ENCODE measurements at regions not wholly inside any gene's neighbourhood (a gene's known extent, or its start where the extent isn't known, plus 50 kb on each side); places are given as distances from the start of the nearest gene placed in this dataset.
"Not testable (repeated sequence)": the region's sequence is repeated elsewhere in the genome, so short reads cannot be mapped to it uniquely, and the experiment has no call there.

DNA sequence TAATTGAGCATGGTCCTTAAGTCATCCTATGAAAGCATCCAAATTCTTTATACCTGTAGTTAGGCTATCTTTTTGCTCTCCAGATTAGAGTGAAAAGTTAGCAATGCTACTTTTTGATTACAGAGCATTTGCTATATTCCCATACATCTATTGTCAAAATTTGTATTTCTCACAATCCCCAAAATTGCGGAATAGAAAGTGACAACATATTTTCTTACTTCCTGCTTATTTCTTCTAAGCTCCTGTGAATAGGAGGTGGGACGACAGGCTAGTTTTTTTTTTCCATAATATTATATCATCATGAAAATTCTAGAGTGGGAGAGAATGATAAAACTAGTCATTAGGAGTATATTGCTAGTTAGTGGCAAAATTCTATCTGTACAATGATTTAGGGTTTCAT lies 264.0 kb upstream of the DPYD start:
- no peak for DNase-seq

DNA sequence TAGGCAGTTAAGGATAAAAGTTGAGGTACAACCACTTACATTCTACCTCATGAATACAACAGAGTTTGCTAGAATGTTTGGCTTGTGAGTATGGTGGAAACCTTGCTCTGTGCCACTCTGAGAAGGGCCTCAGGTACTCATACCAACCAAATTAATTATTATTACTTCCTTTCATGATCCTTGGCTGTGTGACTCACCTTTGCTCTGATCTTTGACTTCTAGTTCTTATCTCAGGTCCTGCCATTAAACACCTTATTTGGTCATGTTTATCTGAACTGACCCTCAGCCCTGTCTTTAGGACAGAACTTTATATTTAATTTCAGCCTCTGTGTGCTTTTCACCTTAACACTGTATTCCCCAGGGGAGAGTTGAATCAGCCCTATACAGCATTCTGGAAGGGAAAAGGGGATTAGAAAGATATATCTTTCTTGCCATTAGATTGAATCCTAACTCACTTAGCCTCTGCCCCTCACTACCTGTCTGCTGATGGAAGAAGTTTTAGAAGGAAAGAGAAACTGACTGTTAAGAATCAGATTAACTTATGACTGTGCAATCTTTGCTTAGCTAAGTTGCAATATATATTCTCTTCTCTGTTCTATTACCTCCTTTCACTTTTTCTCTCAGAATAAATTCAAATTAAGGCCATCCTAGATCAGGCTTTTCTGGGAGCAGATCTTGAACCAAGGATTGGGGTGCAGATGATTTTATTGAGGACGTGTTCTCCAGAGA lies 260.4 kb upstream of the DPYD start:
- DNase-seq: no peak

DNA sequence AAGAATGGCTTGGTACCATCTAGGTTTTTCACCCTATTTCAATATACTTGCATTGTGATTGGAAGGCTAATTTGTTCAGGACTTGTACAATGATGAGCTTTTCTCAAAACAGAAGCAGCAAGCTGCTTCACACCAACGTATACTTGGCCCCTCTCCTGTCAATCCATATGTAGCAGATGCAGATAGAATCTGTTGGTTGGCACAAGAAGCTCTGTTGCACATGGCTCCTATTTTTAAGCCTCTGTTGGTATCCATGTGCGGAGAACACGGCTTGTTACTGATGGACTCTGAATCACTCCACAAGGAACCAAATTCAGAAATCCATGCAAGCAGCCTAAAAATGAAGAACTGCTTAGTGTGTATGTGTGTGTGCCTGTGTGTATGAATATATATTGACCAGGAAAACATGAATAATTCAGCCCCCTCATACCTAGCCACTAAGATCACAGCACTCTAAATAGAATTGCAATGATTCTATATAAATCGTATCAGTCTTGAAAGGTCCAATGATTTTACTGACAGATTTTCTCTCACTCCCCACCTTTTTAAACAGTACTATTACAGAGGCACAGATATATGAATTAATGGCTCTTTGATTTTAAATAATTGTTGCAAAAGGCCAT lies 258.4 kb upstream of the DPYD start:
- DNase-seq: no peak

DNA sequence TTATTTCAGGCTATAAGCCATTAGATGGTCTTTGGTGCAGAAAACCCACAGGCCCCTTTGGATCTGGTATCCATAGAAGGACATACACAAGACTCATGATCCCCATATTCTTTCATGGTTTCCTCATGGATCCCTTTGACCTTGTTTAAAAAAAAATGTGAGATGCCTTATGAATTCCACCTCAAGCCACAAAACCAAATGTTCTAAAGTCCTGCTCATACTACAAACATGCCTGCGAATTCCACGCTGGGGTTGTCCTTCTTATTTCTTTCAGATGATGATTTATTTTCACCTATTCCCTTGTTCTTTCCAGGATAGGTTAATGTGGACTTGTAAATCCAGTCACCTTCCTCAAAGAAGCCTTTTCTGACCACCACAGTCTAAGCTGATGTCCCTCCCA lies 256.9 kb upstream of the DPYD start:
- DNase-seq: no peak

DNA sequence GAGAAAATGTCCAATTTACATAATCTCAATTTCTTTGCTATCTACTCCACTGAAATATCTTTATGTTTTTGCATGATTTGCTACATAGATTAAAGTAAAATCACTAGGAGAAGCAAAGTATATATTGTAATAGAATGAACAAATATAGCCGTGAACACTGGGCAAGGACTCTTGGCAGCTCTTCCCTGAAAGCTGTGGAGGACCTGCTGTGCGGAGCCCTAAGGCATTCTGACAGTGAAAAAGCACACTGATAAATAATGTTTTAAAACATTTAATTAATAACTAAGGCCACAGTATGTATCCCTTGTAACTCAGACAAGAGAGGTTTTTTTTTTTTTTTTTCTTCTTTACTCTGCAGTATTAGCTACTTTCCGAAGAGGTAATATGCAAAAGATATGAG lies 256.1 kb upstream of the DPYD start:
- no peak for DNase-seq

DNA sequence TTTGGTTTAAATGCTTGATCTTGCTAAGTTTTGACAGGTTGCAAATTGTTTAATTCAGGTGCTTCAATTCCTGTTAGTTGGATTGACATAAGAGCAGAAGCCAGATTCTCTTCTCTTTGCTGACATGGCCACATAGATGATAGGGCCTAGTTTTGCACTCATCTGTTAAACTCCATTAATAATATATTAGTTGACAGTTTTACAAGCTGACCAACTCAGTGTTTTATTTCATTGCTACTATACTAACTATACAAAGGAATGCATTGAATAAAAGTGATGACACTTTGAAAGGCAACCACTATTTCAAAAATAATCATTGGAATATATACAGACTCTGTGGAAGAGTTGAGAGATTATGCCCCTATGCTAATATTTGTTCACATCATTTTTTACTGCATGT lies 255.6 kb upstream of the DPYD start:
- DNase-seq: no peak

DNA sequence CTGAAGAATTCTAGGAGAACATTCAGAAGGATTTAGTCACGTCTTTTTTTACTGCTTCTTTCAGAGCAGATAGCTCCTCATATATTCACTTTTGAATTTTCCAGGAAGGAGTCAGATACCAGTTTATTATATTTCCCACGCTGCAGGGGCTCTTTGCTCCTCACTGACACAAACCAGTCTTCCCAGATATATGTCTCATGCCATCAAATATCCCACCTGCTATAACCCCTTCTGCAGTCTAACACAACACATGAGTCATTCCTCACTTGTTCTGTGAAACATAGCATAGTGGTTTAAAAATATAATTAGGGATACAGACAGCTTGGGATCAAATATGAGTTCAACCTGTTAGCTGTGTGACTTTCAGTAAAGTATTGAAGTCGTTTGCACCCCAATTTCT lies 251.7 kb upstream of the DPYD start:
- no peak for DNase-seq

DNA sequence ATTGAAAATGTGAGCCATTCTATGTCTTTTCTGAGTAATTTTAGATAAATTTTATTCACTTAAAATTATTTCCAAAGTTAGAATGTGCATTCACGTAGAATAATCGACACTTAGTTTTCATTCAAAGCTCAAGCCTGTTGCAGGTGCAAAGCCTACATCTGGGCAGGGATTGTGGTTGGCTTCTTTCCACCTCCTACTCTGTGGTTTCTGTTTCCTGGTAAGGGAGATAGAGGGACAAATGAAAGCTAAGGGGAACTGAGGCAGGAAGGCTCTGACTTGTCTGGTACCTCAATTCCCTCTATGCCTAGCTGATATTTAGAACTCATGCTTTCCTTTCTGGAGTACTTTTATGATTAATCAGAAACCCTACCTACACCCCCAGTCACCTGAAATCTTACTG lies 251.2 kb upstream of the DPYD start:
- DNase-seq: no peak

DNA sequence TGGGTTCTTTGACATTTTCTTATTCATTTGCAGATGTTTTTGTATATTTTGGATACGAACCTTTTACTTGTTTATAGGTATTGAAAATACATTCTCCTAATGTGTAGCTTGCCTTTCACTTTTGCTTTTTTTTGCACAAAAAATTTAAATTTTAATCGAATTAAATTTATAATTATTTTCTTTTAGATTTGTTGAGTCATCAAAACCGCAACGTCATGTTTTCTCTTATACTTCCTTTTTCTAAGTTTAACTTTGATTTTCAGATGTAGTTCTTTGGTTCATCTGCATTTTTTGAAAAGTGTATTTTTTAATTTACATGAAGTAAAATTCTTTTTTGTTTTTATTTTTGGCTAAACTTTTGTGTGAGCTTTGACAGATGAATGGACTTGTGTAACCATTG lies 243.7 kb upstream of the DPYD start:
- no peak for DNase-seq

DNA sequence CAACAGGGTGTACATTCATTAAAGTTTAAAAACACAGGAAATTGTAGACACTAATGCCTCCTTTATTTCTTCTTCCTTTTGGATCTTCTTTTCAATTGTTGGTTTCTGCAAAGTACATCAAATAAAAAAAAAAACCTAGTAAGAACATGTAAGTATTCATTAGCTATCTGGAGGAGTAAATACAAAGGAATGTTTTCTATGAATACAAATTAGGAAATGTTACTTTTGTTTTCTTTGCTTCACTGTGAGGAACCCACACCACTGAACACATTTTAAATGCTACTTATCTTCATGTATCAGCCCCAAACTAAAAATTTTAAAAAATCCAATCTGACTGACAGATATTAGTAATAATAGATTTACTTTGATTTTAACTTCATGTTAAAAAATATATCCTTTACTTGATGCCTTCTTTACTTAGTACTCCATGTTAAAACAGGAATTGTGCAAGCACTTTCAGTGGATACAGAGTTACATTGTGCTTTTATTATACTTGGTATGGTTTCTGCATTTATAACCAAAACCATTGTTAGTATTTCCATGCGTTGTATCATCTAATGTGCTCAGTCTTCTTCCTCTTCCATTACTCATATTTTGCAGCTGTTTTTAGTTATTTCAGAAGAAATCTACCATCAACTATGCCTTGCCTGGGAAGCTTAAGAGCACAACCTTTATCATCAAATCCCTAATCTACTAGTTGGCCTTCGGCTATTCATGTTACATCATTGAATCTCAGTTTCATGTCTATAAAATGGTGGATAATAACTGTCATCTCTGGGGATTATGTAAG lies 236.9 kb upstream of the DPYD start:
- DNase-seq: no peak

DNA sequence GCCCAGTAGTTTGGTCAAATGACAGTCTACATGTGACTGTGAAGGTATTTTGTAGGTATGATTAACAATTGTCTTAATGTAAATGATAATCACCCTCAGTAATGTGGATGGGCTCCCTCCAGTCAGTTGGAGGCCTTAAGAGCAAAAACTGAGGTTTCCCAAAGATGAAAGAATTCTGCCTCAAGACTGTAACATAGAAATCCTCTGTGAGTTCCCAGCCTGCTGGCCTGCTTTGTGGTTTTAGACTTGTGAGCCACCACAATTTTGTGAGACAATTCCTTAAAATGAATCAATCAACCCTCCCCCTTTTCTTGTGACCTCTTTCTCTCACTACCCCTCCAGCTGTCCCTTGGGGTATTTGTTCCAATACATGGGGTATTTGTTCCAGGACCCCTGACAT lies 226.4 kb upstream of the DPYD start:
- DNase-seq: no peak

DNA sequence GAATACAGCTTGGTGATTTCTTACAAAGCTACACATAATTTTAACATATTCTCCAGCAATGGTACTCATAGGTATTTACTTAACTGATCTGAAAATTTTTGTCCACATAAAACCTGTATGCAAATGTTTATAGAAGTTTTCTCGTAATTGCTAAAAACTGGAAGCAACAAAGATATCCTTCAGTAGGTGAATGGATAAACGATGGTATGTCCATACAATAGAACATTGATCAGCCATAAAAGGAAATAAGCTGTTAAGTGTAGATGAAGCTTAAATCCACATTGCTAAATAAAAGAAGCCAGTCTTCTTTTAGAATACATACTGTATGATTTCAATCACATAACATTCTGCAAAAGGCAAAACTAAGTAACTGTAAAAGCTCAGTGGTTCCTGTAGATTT lies 224.8 kb upstream of the DPYD start:
- DNase-seq: no peak

DNA sequence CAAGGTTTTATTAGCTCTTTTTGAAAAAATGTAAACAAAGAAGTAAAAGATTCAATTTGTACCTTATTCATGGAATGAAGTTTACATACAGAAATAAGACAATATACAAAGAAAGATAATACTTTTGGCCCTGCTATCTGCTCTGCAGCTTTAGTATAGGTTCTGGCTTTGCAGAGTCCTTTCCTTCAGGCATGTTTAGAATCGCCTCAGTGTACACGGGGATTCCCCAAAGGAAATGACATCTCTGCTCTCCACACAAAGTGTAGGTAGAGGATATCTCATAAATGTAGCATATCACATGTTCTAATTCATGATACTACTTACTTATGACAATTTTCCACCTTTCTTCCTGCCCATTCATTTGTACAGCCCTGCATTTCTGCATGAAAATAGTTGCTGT lies 222.6 kb upstream of the DPYD start:
- DNase-seq: no peak

DNA sequence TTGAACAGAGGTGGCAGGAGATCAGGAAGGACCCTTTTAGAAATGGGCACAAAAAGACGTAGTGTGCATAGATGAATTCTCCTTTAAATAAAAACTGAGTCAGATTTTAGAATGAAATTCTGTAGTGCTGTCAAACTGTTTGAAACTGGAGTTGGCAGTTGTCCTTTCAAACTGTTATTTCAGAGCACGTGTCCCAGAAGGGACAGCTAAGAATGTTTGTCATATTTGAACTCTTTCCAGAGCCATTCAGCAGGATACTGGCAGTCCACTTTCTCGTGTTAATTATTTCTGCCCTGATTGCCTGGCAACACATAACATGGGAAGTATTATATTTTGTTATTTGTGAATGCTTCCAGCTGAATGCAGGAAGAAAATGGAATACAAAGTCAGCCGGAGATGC lies 212.3 kb upstream of the DPYD start:
- no peak for DNase-seq

DNA sequence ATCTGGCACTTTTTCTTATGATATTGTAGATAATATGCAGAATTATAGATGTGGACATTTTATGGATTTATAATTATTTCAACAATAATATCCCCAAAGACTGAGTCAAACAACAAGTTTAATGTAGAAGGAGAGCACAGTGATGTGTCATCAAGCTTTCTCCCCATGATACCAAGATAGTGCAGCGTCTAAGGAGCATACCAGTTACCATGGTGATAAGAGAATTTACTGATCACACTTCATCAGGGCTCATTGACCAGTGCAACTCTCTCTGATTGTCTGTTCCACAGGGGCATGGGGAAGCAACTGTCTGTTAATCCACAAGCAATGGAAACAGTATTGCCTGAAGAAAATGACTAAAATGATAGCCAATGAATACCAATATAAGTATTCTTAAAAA lies 209.6 kb upstream of the DPYD start:
- DNase-seq: no peak

DNA sequence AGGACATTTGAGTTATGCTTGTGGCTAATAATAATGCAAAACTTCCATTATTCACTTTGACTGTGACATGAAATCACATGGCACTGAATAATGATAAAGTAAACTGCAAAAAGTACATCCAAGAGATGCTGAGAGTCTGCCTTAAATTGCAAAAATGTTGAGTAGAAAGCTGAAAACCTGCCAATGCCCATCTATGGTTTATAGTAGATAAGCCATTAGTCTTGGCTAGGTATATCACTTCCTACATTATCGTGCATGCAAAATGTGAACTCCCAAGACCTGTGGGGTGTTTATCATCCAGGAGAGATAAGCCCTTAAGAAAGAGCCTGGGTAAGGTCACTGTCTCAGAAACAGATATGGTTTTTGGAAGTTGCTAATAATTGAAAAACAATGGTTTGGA lies 208.7 kb upstream of the DPYD start:
- no peak for DNase-seq

DNA sequence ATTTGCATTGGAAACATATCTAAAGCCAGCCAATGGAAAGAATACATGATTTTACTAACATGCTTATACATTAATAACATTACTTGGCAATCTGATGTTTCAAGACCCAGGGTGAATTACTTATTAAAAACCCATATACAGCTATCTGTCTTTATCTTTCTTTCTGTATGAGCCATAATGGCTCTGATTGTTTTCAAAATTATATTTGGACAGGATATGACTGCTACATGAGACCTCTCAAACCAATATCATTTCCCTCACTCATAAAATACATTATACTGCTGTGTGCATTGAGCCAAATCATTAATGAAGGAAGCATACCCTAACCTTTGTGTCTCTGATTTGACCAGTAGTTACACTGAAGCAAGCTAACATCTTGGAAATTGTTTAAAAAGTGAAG lies 205.9 kb upstream of the DPYD start:
- DNase-seq: no peak

DNA sequence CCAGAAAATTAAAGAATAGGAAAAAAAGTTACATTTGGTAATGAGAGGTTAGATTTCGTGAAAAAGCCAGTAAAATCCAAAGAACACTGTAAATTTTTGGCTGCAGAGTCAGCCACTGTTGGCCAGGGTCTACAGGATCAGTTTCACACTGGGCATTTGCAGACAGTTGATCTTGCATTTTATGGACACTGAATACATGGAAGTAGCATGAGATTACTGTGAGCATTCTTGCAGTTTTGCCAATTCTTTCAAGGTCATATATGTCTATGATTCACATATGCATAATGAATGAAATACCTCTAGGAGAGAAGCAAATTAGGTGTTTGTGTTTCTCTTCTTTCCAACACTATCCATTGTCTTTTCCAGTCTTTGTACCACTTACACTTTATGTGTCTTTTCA lies 200.8 kb upstream of the DPYD start:
- DNase-seq: no peak

DNA sequence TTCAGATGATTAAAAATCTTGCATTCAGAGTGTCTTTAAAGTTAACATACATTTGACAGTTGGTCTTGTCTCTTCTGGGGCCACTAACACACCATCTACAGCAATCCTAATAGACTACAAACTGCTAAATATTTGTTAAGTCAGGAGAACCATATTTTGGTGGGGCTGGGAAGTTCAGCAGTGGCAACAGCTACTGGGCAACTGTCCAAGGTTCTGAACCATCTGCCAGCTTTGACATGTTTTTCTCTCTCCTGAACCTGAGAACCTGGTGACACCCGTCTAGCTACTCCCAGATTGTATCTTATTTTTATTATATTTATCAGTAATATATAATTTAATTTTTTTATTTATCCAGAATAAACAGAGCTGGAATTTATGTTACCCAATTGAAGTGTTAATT lies 199.0 kb upstream of the DPYD start:
- no peak for DNase-seq

DNA sequence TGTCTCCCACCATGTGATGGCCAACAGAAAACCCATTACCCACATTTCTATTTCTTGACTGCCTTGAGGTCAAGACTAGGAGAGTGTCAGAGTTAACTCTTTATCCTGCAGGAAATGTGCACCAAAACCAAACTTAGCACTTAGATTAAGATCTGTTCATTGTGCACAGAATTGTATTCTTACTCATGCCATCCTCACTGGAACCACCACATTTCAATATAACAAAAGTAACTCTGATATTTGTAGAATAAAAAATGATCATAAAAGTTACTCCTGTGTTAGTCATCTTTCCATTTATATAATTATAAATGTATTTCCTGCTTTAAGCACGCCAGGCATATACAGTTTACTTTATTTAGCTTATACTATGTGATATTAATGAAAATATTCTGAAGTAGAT lies 193.0 kb upstream of the DPYD start:
- DNase-seq: no peak

DNA sequence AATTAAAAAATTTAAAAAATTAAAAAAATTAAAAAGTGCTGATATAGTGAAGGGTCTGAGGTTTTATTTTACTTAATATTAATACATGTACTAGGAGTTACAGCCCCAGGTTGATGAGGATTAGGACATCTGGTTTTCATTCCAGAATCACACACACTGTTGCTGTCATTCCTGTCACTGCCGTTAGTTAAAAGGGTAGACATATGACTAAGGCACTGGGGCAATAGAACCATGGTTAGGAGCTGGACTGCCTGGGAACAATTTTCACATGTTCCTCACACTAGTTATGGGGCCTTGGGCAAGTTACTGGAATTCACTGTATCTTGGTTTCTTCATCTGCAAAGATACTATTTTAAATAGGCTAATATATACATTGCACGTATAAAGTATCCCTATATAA lies 191.8 kb upstream of the DPYD start:
- DNase-seq: no peak

DNA sequence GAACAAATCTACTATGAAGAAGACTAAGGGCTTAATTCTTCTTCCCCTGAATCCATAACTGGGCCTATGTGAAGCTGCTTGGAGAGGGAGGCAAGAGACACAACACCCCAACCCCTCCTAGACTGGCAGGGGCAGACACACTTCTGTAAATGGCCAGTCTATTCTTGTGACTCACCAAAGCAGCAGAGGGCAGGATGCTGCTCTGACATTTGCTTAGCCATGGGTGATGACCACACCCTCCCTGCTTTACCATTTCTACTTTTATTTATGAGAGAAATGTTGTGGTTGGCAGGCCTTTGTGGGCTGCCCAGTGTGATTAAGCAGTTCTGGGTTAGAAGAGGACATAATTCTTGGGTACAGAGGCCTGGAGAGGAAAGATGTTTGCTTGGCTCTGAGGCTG lies 189.8 kb upstream of the DPYD start:
- no peak for DNase-seq

DNA sequence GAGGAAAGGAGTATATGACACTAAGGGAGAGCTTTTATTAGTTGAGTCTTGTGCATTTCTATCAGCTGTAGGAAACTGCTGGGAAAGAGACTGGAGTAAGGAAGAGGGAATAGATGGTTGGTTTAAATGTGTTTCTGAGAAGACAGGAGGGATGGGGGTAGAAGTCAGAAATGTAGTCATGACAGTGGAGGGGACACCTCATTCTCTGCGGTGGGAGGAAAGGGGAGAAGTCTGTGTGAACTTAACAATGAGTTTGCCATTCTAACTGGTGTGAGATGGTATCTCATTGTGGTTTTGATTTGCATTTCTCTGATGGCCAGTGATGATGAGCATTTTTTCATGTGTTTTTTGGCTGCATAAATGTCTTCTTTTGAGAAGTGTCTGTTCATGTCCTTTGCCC lies 187.5 kb upstream of the DPYD start:
- DNase-seq: not testable (repeated sequence)

DNA sequence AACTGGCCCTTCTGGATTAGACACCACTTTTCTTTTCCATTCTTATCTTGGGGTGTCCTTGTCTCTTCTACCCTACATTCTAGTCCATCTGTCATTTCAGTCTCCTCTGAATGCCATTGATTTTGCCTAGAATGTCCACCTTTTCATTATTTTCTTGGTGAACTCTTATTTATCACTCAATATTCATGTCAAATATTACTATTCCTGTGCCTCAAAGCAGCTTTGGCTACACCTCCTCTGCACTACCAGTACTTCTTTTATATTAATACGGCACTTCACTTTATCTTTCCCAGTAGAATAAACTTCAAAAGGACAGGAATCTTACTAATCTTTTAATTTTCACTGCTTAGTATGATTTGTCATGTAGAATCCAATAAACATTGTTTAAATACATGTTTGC lies 186.4 kb upstream of the DPYD start:
- no peak for DNase-seq
